Right lobe of liver (tissue), 6 donors: ENCODE measurements at regions not wholly inside any gene's neighbourhood (a gene's known extent, or its start where the extent isn't known, plus 50 kb on each side); places are given as distances from the start of the nearest gene placed in this dataset.

Experiments
- ATAC-seq, 4 donors: fragments of 200-7000 bp; cut with Tn5 transposase; one replicate each; pipeline ENCODE4 v1.9.1; 2020; ENCODE audit warnings: mild to moderate bottlenecking in 4 of 4, moderate library complexity in 4 of 4
- DNase-seq, 3 donors: peaks; one replicate each; pipeline ENCODE4 v3.0.0-alpha.2; 2020
- H3K27ac ChIP-seq, 3 donors: fragments of 200-600 bp; one replicate each; pipeline ENCODE4 v1.8.0; 2022
- H3K27me3 ChIP-seq, 2 donors: fragments of 200-600 bp; one replicate each; pipeline ENCODE4 v1.8.0; 2022
- H3K36me3 ChIP-seq, 4 donors: fragments of 200-600 bp; sonication (generic) in 1 of 4; one replicate each; pipeline versions ENCODE4 v1.5.1 to v1.8.0; 2017 to 2022; ENCODE audit warnings: control low read depth in 1 of 4
- H3K4me1 ChIP-seq, 4 donors: fragments of 200-600 bp; sonication (generic) in 1 of 4; one replicate each; pipeline versions ENCODE4 v1.5.1 to v1.8.0; 2017 to 2022; ENCODE audit warnings: control low read depth in 1 of 4
- H3K4me3 ChIP-seq, 3 donors: fragments of 200-600 bp; one replicate each; pipeline ENCODE4 v1.8.0; 2022
- H3K9me3 ChIP-seq, 4 donors: fragments of 200-600 bp; sonication (generic) in 1 of 4; one replicate each; pipeline versions ENCODE4 v1.5.1 to v1.8.0; 2017 to 2022; ENCODE audit warnings: control low read depth in 1 of 4
- CTCF ChIP-seq, 4 donors: fragments of 200-600 bp in 3 of 4; fragments of 450-650 bp in 1 of 4; IDR thresholded peaks; one replicate each; pipeline versions ENCODE4 v1.5.1 to v1.8.0; 2016 to 2022; ENCODE audit warnings: antibody characterized with exemption in 4 of 4, mild to moderate bottlenecking in 2 of 4
- POLR2A ChIP-seq: fragments of 450-650 bp; IDR thresholded peaks from one replicate; pipeline ENCODE4 v1.6.1; 2017; ENCODE audit warnings: antibody characterized with exemption, mild to moderate bottlenecking
- WGBS: methylation state at CpG from one replicate; pipeline ENCODE4 v1.1.6; 2018; ENCODE audit warnings: low coverage, low lambda C conversion rate; ENCODE audit not compliant: insufficient coverage; ENCODE audit errors: missing lambda C conversion rate; 5-methylcytosine and 5-hydroxymethylcytosine counted together
- intact Hi-C, 2 donors: fragments of 100-400 bp; cut with DNase I; formaldehyde crosslinking; loops; one replicate each; pipeline versions ENCODE4 v1.11.2 to v1.14.1; 2022
- donor health status: DM: no; HTN: yes; CAD: no.
- donor health status: DM: no; HTN: no; CAD: no.
- donor health status: DM: no; HTN: no; CAD: no.
- donor health status: DM: no; HTN: yes; CAD: no.
- donor health status: DM: no; HTN: yes; CAD: no.

GRCh38 chr5:125552486-125552885 lies 806.0 kb upstream of the ZNF608 start:
- no peaks in the 10 kb centered on the region for H3K27me3 ChIP-seq
- H3K27ac ChIP-seq, result no peak overlapping the region
- no peaks in the 10 kb centered on the region for H3K9me3 ChIP-seq
- WGBS, result 50% methylated on average over 1 of the region's 1 CpG
- TF ChIP-seq CTCF (IDR thresholded peaks at IDR 0.05) (no peak), POLR2A (no peak)
- no peak for ATAC-seq
- no peaks in the 10 kb centered on the region for H3K4me1 ChIP-seq
- no peak for DNase-seq
- H3K4me3 ChIP-seq, result no peak overlapping the region
- intact Hi-C loops, result no loop called here
- no peaks in the 10 kb centered on the region for H3K36me3 ChIP-seq

- no peaks in the 10 kb centered on the region for H3K27me3 ChIP-seq
- no peak overlapping the region for H3K4me3 ChIP-seq
- H3K36me3 ChIP-seq, result no peaks in the 10 kb centered on the region
- DNase-seq, result no peak
- intact Hi-C loops, result no loop called here
- ATAC-seq, result no peak
- H3K9me3 ChIP-seq, result no peaks in the 10 kb centered on the region
- TF ChIP-seq CTCF (IDR thresholded peaks at IDR 0.05) (no peak), POLR2A (no peak)
- H3K27ac ChIP-seq, result no peak overlapping the region
- 68% methylated on average over 2 of the region's 2 CpGs for WGBS
- H3K4me1 ChIP-seq, result no peaks in the 10 kb centered on the region
These were observed 807.9 kb upstream of the ZNF608 start for GRCh38 chr5:125554355-125554754.

- H3K9me3 ChIP-seq, result no peaks in the 10 kb centered on the region
- ATAC-seq (no peak), DNase-seq (no peak)
- TF ChIP-seq POLR2A, result no peak
- no peak for TF ChIP-seq CTCF (IDR thresholded peaks at IDR 0.05)
- intact Hi-C loops, result no loop called here
- no peaks in the 10 kb centered on the region for H3K4me1 ChIP-seq
- no peaks in the 10 kb centered on the region for H3K27me3 ChIP-seq
- no peaks in the 10 kb centered on the region for H3K36me3 ChIP-seq
- 41% methylated on average over 2 of the region's 4 CpGs for WGBS
- H3K4me3 ChIP-seq, result no peak overlapping the region
- no peak overlapping the region for H3K27ac ChIP-seq
These were observed 809.2 kb upstream of the ZNF608 start for GRCh38 chr5:125555591-125555990.

- no peaks in the 10 kb centered on the region for H3K4me1 ChIP-seq
- DNase-seq (no peak), ATAC-seq (no peak)
- H3K27me3 ChIP-seq, result no peaks in the 10 kb centered on the region
- no peaks in the 10 kb centered on the region for H3K36me3 ChIP-seq
- intact Hi-C loops, result no loop called here
- no peaks in the 10 kb centered on the region for H3K9me3 ChIP-seq
- no peak overlapping the region for H3K27ac ChIP-seq
- H3K4me3 ChIP-seq, result no peak overlapping the region
- TF ChIP-seq CTCF (IDR thresholded peaks at IDR 0.05), result no peak
- no peak for TF ChIP-seq POLR2A
- 65% methylated on average over 1 of the region's 1 CpG for WGBS
These were observed 811.6 kb upstream of the ZNF608 start for GRCh38 chr5:125558016-125558415.

GRCh38 chr5:125558466-125558865 lies 812.0 kb upstream of the ZNF608 start:
- Histone ChIP-seq H3K4me3 (no peak overlapping the region), H3K9me3 (no peaks in the 10 kb centered on the region), H3K27ac (no peak overlapping the region), H3K4me1 (no peaks in the 10 kb centered on the region), H3K27me3 (no peaks in the 10 kb centered on the region), H3K36me3 (no peaks in the 10 kb centered on the region)
- WGBS, result 71% methylated on average over 3 of the region's 3 CpGs
- intact Hi-C loops, result no loop called here
- TF ChIP-seq CTCF (IDR thresholded peaks at IDR 0.05), result no peak
- TF ChIP-seq POLR2A, result no peak
- DNase-seq (no peak), ATAC-seq (no peak)
